KBM-7 (cell line): ENCODE measurements at regions not wholly inside any gene's neighbourhood (a gene's known extent, or its start where the extent isn't known, plus 50 kb on each side); places are given as distances from the start of the nearest gene placed in this dataset.
"Not testable (repeated sequence)": the region's sequence is repeated elsewhere in the genome, so short reads cannot be mapped to it uniquely, and the experiment has no call there.

ENCODE experiments used
- DNase-seq: peaks from one replicate; pipeline ENCODE4 v3.0.0-alpha.2; 2015
- in situ Hi-C: fragments of 300-500 bp; cut with MboI; formaldehyde crosslinking; loops from 2 replicates; pipeline ENCODE4 v1.14.3; 2020; ENCODE audit warnings: low sequenced_read_pairs, low pct_unique_long_range_greater_than_20kb, mixed read lengths

DNA sequence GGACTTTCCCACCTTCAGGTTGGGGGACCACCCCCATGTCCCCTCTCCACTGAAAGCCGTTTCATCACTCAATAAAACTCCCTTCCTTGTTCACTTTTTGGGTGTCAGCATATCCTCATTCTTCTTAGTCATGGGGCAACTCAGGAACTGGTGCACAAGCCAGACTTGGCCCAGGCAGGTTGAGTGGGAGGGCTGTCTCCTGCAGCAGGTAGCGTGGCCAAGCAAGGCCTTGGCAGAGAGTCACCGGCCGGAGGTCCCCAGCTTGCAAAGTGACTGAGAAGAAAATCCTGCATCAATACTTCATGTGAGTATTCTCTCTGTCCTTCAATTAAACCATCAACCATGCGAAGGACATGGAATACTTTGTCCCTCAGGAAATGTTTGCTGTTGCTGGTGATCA, 148.9 kb downstream of the RHOU start:
- DNase-seq: no peak
- in situ Hi-C loops: no loop called here

GRCh38 chr1:228884615-228885566, 149.6 kb downstream of the RHOU start:
- DNase-seq: no peak
- in situ Hi-C loops: no loop called here

DNA sequence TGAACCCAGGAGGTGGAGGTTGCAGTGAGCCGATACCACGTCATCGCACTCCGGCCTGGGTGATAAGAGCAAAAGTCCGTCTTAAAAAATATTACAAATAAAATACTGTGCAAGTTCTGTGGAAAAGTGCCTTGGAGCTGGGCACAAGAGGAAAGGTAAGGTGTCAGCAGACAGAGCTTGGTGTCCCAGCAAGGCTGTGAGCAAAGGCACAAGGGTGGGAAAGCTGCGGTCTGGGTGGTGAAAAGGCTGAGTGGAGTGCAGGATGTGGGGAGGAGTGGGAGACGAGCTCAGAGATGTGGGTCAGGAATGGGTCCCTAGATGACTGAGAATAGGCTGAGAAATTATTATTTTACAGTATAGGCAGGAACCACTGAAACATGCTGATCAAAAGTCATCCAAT, 150.6 kb downstream of the RHOU start:
- no peak for DNase-seq
- in situ Hi-C loops: no loop called here

DNA sequence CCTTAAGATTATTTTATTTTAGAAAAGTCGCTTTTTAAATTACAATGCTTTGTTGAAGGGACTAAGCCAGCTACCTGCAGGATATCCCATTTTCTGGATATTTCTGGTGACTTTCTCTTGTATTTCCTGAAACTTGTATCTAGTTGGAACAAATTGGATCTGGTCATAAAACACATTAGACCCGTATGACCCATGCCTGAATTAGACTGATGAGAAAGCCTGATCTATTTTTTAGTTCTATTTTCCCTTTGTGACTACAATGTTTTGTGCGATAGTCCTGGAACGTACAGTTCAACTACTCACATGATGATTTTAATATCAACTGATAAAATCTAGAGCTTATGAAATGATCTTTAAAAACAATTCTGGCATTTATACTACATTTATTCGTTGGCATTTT, 151.8 kb downstream of the RHOU start:
- DNase-seq: no peak
- in situ Hi-C loops: no loop called here

DNA sequence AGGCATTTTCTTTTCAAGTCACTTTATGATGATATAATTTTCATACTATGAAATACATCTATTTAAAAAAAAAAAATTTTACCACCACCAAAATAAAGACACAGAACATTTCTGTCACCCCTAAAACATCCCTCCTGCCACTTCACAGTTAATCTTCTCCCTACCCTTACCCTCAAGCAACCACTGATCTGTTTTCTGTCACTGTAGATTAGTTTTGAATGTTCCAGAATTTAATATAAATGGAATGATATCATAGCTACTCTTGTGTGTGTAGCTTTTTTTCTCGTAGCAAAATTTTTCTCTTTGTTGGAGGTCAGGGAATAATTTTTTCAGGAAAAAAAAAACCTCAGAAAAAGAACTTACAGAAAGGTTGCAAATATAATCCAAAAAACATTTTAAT, 152.7 kb downstream of the RHOU start:
- no peak for DNase-seq
- in situ Hi-C loops: no loop called here

DNA sequence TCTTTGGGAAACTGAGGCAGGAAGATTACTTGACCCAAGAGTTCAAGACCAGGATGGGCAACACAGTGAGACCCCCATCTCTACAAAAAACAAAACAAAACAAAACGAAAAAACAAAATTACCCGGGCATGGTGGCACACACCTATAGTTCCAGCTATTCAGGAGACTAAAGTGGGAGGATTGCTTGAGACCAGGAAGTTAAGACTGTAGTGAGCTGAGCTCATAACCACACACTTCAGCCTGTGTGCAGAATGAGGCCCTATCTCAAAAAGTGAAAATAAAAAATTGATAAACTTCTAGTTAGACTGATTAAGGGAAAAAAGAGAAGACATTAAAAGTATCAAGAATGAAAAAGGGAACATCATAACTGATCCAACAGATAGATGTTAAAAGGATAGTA, 154.0 kb downstream of the RHOU start:
- no peak for DNase-seq
- in situ Hi-C loops: no loop called here

- in situ Hi-C loops: no loop called here
- DNase-seq: no peak
These were observed 156.2 kb downstream of the RHOU start for GRCh38 chr1:228891272-228892034.

DNA sequence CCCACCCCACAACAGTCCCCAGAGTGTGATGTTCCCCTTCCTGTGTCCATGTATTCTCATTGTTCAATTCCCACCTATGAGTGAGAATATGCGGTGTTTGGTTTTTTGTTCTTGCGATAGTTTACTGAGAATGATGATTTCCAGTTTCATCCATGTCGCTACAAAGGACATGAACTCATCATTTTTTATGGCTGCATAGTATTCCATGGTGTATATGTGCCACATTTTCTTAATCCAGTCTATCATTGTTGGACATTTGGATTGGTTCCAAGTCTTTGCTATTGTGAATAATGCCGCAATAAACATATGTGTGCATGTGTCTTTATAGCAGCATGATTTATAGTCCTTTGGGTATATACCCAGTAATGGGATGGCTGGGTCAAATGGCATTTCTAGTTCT, 156.9 kb downstream of the RHOU start:
- in situ Hi-C loops, DNase-seq: not testable (repeated sequence)

DNA sequence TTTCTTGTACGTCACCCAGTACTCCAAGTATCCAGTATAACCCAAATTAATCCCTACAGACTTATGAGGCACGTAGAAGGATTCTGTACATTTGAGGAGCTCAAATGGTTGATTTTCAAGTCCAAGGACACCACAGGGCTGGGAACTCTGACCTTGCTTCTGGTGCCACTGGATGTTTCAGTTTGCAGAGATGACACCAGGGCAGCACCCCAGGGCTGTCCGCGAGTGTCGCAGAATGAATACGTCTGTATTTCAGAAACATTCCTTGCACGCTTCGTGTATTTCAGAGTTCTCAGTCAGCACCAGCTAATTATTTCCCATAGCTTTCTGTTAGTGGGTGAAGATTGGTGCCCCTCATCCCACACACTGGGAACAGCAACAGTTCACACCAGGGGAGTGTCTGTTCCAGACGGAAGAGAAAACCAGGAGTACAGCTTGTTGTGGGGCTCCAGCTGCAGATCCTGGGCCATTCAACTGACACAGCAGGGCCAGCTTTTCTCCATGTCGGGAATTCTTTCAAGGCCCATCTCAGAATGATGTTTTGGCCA, 159.2 kb downstream of the RHOU start:
- no peak for DNase-seq
- in situ Hi-C loops: no loop called here

DNA sequence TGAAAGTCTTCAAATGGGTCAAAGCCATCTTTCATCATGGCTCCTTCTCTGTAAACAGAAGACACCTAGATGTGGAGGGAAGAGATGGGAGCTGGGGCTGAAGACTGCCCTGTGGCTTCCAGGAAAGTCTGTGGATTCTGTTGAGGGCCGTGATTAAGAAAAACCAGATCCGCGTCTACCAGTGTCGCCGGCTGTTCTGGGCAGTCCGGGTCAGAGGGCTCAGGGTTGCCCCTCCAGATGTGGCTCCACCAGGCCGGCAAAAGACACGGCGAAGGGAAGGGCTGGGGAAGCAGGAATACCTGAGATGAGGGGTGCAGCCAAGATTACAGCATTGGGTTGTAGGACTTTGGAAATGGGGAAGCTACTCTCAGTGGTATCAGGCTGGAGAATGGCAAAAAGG, 162.6 kb downstream of the RHOU start:
- in situ Hi-C loops: no loop called here
- DNase-seq: no peak

- DNase-seq: peak; percentile 78
- in situ Hi-C loops: no loop called here
These were observed 163.3 kb downstream of the RHOU start for GRCh38 chr1:228898582-228898992.

DNA sequence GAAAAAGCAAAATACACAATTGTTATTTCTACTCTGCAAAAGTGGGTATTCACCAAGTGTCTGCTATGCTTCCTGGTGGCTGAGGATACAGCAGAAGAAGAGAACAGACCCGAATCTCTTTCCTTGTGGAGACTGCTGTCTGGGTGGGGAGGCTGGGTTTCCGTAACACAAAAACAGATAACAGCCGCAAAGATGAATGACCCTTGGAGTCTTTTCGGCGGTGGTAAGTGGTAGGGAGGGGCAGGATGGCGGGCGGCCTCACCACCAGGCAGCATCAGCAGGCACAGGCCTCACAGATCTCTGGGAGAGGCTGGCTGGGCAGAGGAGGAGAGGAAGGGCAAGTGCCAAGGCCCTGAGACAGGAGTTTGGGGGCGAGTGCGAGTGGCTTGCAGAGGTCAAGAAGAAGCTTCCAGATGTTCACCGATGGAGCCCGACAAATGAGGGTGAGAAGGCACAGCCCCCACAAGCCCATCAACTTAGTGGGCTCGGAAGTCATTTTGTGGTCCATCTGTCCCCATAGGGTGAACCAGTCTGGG, 164.2 kb downstream of the RHOU start:
- DNase-seq: no peak
- in situ Hi-C loops: no loop called here

- in situ Hi-C loops: no loop called here
- no peak for DNase-seq
These were observed 165.0 kb downstream of the RHOU start for GRCh38 chr1:228900099-228900885.

GRCh38 chr1:228900886-228901392, 165.7 kb downstream of the RHOU start:
- in situ Hi-C loops: no loop called here
- no peak for DNase-seq

DNA sequence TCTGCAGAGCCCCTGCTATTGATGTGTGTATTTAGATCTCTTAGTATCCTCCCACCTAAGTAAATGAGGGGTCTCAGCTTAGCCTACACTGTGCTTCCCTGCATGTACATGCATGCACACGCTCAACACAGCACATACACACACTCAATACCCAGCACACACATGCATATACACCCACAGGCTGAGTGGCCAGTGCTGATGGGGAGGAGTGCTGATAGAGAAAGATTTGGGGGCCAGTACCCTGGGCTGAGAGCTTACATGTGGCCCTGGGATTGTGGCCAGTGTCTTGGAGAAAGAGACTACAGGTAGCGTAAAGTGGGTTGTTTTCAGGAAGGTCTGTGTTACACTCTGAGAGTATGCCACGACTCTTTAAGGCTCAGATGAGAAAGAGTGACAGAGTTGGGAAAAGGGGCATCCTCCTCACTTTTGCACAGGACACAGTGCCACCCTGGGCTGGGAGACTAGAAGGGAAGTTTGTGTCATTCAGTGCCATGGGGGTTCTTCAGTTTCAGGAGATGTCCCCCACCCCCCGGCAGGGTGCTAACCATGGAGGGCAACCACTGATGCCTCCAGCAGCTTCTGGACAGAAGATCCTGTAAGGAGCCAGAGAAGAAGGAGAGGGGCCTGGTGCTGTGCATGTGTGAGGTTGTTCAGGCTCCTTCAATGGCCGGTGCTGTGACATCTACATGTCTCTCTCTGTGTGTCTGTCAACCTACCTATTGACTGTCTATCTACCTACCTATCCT, 166.8 kb downstream of the RHOU start:
- no peak for DNase-seq
- in situ Hi-C loops: no loop called here

- no peak for DNase-seq
- in situ Hi-C loops: no loop called here
These were observed 167.6 kb downstream of the RHOU start for GRCh38 chr1:228902781-228903433.

GRCh38 chr1:228903434-228904071, 168.3 kb downstream of the RHOU start:
- DNase-seq: no peak
- in situ Hi-C loops: no loop called here
